GM12892 (cell line): ENCODE measurements at regions not wholly inside any gene's neighbourhood (a gene's known extent, or its start where the extent isn't known, plus 50 kb on each side); places are given as distances from the start of the nearest gene placed in this dataset.

Experiments used
- POLR2A ChIP-seq: IDR thresholded peaks from 2 replicates; pipeline ENCODE4 v1.6.1; 2011; ENCODE audit warnings: low read depth, low read length, control low read depth
- POLR2AphosphoS5 ChIP-seq: IDR thresholded peaks from 2 replicates; pipeline ENCODE4 v1.6.1; 2011; ENCODE audit warnings: low read depth, low read length, control low read depth
- TAF1 ChIP-seq: IDR thresholded peaks from 2 replicates; pipeline ENCODE4 v1.6.1; 2011; ENCODE audit warnings: low read depth, mild to moderate bottlenecking, control low read depth, low read length, borderline replicate concordance

DNA sequence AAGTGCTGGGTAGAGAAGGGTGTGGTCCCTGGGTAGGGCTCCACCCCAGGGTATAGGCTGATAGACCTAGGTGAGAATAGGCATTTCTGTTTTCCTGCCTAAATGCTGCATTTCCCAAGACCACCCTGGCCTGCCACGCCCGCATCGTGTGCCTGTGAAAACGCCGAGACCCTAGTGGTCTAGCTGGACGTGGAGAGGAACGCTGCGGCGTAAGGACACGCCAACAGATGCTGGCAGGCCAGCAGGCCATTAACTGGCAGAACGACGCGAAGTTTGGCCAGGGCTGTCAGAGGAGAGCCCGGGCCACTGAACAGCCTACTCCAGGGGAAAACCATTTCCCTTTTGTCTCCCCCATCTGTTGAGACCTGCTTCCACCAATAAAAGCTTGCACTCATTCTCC, 373.2 kb upstream of the FIGN start:
- TF ChIP-seq POLR2A (no peak), TAF1 (no peak), POLR2AphosphoS5 (no peak)
